HCT116 (cell line): ENCODE measurements at regions not wholly inside any gene's neighbourhood (a gene's known extent, or its start where the extent isn't known, plus 50 kb on each side); places are given as distances from the start of the nearest gene placed in this dataset.

ENCODE experiments used
- ATAC-seq: fragments of 200-7000 bp; cut with Tn5 transposase; 2 replicates; pipeline ENCODE4 v1.9.1; 2020; ENCODE audit warnings: mild to moderate bottlenecking, moderate library complexity
- BruUV-seq: library from RNA; stranded (reverse); fragments of 400-500 nt; replicated peaks from 2 replicates; lab custom pipeline; 2021; lab: Mats Ljungman, UMichigan
- CTCF ChIA-PET: fragments of 300-600 bp; sonication (Branson Sonifier 250); formaldehyde crosslinking; loops from one replicate; lab custom pipeline; 2021; ENCODE audit warnings: antibody characterized with exemption; lab: Charles Lee
- POLR2A ChIA-PET: fragments of 300-600, 350-600 bp; sonication (Branson Sonifier 250); formaldehyde crosslinking; loops from one replicate; lab custom pipeline; 2021; ENCODE audit warnings: antibody characterized with exemption; lab: Charles Lee
- RAD21 ChIA-PET, 2 experiments: fragments of 300-600 bp; sonication (Branson Sonifier 250); formaldehyde crosslinking; loops; one replicate each; lab custom pipeline; 2023; ENCODE audit warnings: low total read pairs in 2 of 2; ENCODE audit not compliant: uncharacterized antibody in 2 of 2, unreplicated experiment in 2 of 2, low non-redundant PET in 1 of 2; lab: Charles Lee
- DNase-seq: peaks from one replicate; pipeline ENCODE4 v3.0.0-alpha.2; 2010; ENCODE audit warnings: low read depth, low spot score
- H2AFZ ChIP-seq: fragments of 200-600 bp; shearing (Covaris generic), sonication (generic); 2 replicates; pipeline ENCODE4 v1.6.1; 2017; ENCODE audit warnings: low read depth, mixed run types, mixed read lengths, antibody characterized with exemption, low read length; ENCODE audit not compliant: poor library complexity, severe bottlenecking
- H3K27ac ChIP-seq: 2 replicates; pipeline ENCODE4 v1.5.1; 2012; ENCODE audit warnings: low read depth, low read length
- H3K27me3 ChIP-seq: fragments of 200-600 bp; sonication (generic); 2 replicates; pipeline ENCODE4 v1.6.1; 2016; ENCODE audit warnings: mixed run types, low read length, mixed read lengths; ENCODE audit not compliant: insufficient read depth
- H3K36me3 ChIP-seq, 2 experiments: fragments of 200-500 bp in 1 of 2; fragments of 200-600 bp in 1 of 2; sonication (Bioruptor generic) in 1 of 2; sonication (generic) in 1 of 2; 2 replicates each; pipeline versions ENCODE4 v1.5.1 to v1.6.1; 2014 to 2016; ENCODE audit warnings: low read length in 2 of 2, inconsistent platforms in 1 of 2, mixed read lengths in 1 of 2, mixed run types in 1 of 2; ENCODE audit not compliant: insufficient read depth in 2 of 2, control insufficient read depth in 1 of 2
- H3K4me1 ChIP-seq, 2 experiments: fragments of 200-600 bp in 1 of 2; sonication (generic) in 1 of 2; 2 replicates each; pipeline versions ENCODE4 v1.5.1 to v1.6.1; 2012 to 2017; ENCODE audit warnings: low read length in 2 of 2, inconsistent platforms in 1 of 2, mild to moderate bottlenecking in 1 of 2, mixed read lengths in 1 of 2, mixed run types in 1 of 2, moderate library complexity in 1 of 2; ENCODE audit not compliant: insufficient read depth in 2 of 2, control insufficient read depth in 1 of 2
- H3K4me2 ChIP-seq: fragments of 200-600 bp; sonication (generic); 2 replicates; pipeline ENCODE4 v1.6.1; 2017; ENCODE audit warnings: mixed run types, low read length, mixed read lengths
- H3K4me3 ChIP-seq, 2 experiments: fragments of 200-600 bp in 1 of 2; sonication (generic) in 1 of 2; replicated peaks in 1 of 2; 2 replicates each; pipeline ENCODE4 v1.5.1; 2011 to 2016; ENCODE audit warnings: low read length in 2 of 2, control low read depth in 1 of 2, low read depth in 1 of 2, mild to moderate bottlenecking in 1 of 2, mixed read lengths in 1 of 2, mixed run types in 1 of 2
- H3K79me2 ChIP-seq: fragments of 200-600 bp; sonication (generic); 2 replicates; pipeline ENCODE4 v1.6.1; 2017; ENCODE audit warnings: mild to moderate bottlenecking, mixed run types, low read length, moderate library complexity, mixed read lengths; ENCODE audit not compliant: insufficient read depth
- H3K9ac ChIP-seq: fragments of 200-600 bp; sonication (generic); 2 replicates; pipeline ENCODE4 v1.6.1; 2016; ENCODE audit warnings: low read length, mixed read lengths
- H3K9me2 ChIP-seq: fragments of 200-600 bp; sonication (generic), shearing (Covaris generic); 2 replicates; pipeline ENCODE4 v1.6.1; 2017; ENCODE audit warnings: mixed run types, mild to moderate bottlenecking, moderate library complexity; ENCODE audit not compliant: insufficient read depth
- H3K9me3 ChIP-seq, 2 experiments: fragments of 200-500 bp in 1 of 2; fragments of 200-600 bp in 1 of 2; sonication (Bioruptor generic) in 1 of 2; sonication (generic) in 1 of 2; 2 replicates each; pipeline ENCODE4 v1.6.1; 2014 to 2017; ENCODE audit warnings: low read length in 2 of 2, mixed read lengths in 2 of 2, inconsistent platforms in 1 of 2, low read depth in 1 of 2, mild to moderate bottlenecking in 1 of 2, mixed run types in 1 of 2, moderate library complexity in 1 of 2; ENCODE audit not compliant: control insufficient read depth in 1 of 2, insufficient read depth in 1 of 2
- H4K20me1 ChIP-seq: fragments of 200-600 bp; sonication (generic), shearing (Covaris generic); 2 replicates; pipeline ENCODE4 v1.6.1; 2017; ENCODE audit warnings: mixed run types, mild to moderate bottlenecking, moderate library complexity; ENCODE audit not compliant: insufficient read depth
- ATF3 ChIP-seq: IDR thresholded peaks from 2 replicates; pipeline ENCODE4 v1.6.1; 2012
- CBX3 ChIP-seq: IDR thresholded peaks from 2 replicates; pipeline ENCODE4 v1.6.1; 2012; ENCODE audit warnings: low read depth
- CEBPB ChIP-seq: IDR thresholded peaks from 2 replicates; pipeline ENCODE4 v1.6.1; 2012; ENCODE audit warnings: low read depth
- CTCF ChIP-seq, 3 experiments: fragments of 200-600 bp in 1 of 3; sonication (generic) in 1 of 3; IDR thresholded peaks in 2 of 3; conservative IDR thresholded peaks in 1 of 3; 2 replicates each; pipeline ENCODE4 v1.5.1; 2012 to 2017; ENCODE audit warnings: low read depth in 2 of 3, low read length in 2 of 3, antibody characterized with exemption in 1 of 3, borderline replicate concordance in 1 of 3, control low read depth in 1 of 3, mild to moderate bottlenecking in 1 of 3, mixed read lengths in 1 of 3, mixed run types in 1 of 3, moderate library complexity in 1 of 3; ENCODE audit not compliant: insufficient read depth in 1 of 3
- ELF1 ChIP-seq: IDR thresholded peaks from 2 replicates; pipeline ENCODE4 v1.6.1; 2012; ENCODE audit warnings: low read depth, borderline replicate concordance
- EZH2 ChIP-seq: fragments of 200-600 bp; sonication (generic); IDR thresholded peaks from 2 replicates; pipeline ENCODE4 v1.6.1; 2017; ENCODE audit warnings: antibody characterized with exemption, mixed run types
- EZH2phosphoT487 ChIP-seq: fragments of 200-600 bp; IDR thresholded peaks from 2 replicates; pipeline ENCODE4 v1.6.1; 2018; ENCODE audit warnings: antibody characterized with exemption, borderline replicate concordance
- FOSL1 ChIP-seq: IDR thresholded peaks from 2 replicates; pipeline ENCODE4 v1.6.1; 2012; ENCODE audit warnings: low read depth
- JUND ChIP-seq: IDR thresholded peaks from 2 replicates; pipeline ENCODE4 v1.6.1; 2012
- MAX ChIP-seq: IDR thresholded peaks from 2 replicates; pipeline ENCODE4 v1.6.1; 2012
- POLR2A ChIP-seq: IDR thresholded peaks from 2 replicates; pipeline ENCODE4 v1.7.0; 2011; ENCODE audit warnings: borderline replicate concordance; ENCODE audit not compliant: insufficient read depth, insufficient read length; ENCODE audit errors: extremely low read depth
- SIN3A ChIP-seq: IDR thresholded peaks from 2 replicates; pipeline ENCODE4 v1.6.1; 2012; ENCODE audit warnings: low read depth
- SP1 ChIP-seq: IDR thresholded peaks from 2 replicates; pipeline ENCODE4 v1.6.1; 2012; ENCODE audit warnings: low read depth
- TCF7L2 ChIP-seq: IDR thresholded peaks from 2 replicates; pipeline ENCODE4 v1.7.0; 2011; ENCODE audit warnings: borderline replicate concordance, inconsistent platforms; ENCODE audit not compliant: insufficient read depth, insufficient read length; ENCODE audit errors: extremely low read depth
- YY1 ChIP-seq: IDR thresholded peaks from 2 replicates; pipeline ENCODE4 v1.6.1; 2011; ENCODE audit warnings: low read length, low read depth, moderate library complexity, mild to moderate bottlenecking; ENCODE audit not compliant: insufficient replicate concordance; ENCODE audit errors: extremely low read depth
- ZBTB33 ChIP-seq: IDR thresholded peaks from 2 replicates; pipeline ENCODE4 v1.6.1; 2011; ENCODE audit warnings: mild to moderate bottlenecking, low read length, moderate library complexity; ENCODE audit not compliant: insufficient replicate concordance; ENCODE audit errors: extremely low read depth
- ZNF274 ChIP-seq: fragments of 200-500 bp; sonication (Bioruptor generic); IDR thresholded peaks from 2 replicates; pipeline ENCODE4 v1.6.1; 2014; ENCODE audit warnings: mild to moderate bottlenecking, low read depth, low read length, inconsistent platforms
- intact Hi-C: fragments of 100-400 bp; cut with micrococcal nuclease; formaldehyde crosslinking; loops from 2 replicates; pipeline ENCODE4 v1.10.0; 2022

GRCh38 chr14:84086714-84087113 is 1443.2 kb upstream of the FLRT2 start:
- DNase-seq = no peak
- Histone ChIP-seq H3K4me1 (no peaks in the 10 kb centered on the region), H3K4me3 (no peak overlapping the region), H3K9me2 (no peaks in the 10 kb centered on the region), H3K79me2 (no peaks in the 10 kb centered on the region), H3K9me3 (peaks cover 0 to 21% of the 10 kb centered on the region in 2 experiments; a peak in 2 of 4 replicates), H3K4me2 (no peak overlapping the region), H3K27me3 (no peaks in the 10 kb centered on the region), H3K9ac (no peak overlapping the region), H3K27ac (no peak overlapping the region), H4K20me1 (no peaks in the 10 kb centered on the region), H2AFZ (no peak overlapping the region), H3K36me3 (no peaks in the 10 kb centered on the region)
- intact Hi-C loops = no loop called here
- TF ChIP-seq ELF1 (no peak), CBX3 (no peak), JUND (no peak), ATF3 (no peak), SP1 (no peak), EZH2 (no peak), TCF7L2 (no peak), ZNF274 (no peak), YY1 (no peak), MAX (no peak), ZBTB33 (no peak), CEBPB (no peak), SIN3A (no peak), EZH2phosphoT487 (no peak), FOSL1 (no peak), POLR2A (no peak), CTCF (IDR thresholded peaks at IDR 0.05 in 2 of 3, conservative IDR thresholded peaks at IDR 0.05 in 1 of 3; ENCODE audit: borderline replicate concordance in 1 of 3, insufficient read depth in 1 of 3, low read depth in 2 of 3, low read length in 2 of 3) (no peak)
- ChIA-PET RAD21 (no interaction called here), POLR2A (no interaction called here), CTCF (no interaction called here)
- ATAC-seq = no peak
- BruUV-seq = no TSS peak
